OCI-LY7 (cell line): ENCODE measurements at regions not wholly inside any gene's neighbourhood (a gene's known extent, or its start where the extent isn't known, plus 50 kb on each side); places are given as distances from the start of the nearest gene placed in this dataset.

Source experiments
- CTCF ChIP-seq: fragments of 200-600 bp; sonication (generic); conservative IDR thresholded peaks from 2 replicates; pipeline ENCODE4 v1.5.1; 2014; ENCODE audit warnings: mild to moderate bottlenecking, antibody characterized with exemption, low read length, moderate library complexity, mixed read lengths
- EZH2phosphoT487 ChIP-seq: fragments of 200-600 bp; sonication (generic); IDR thresholded peaks from 2 replicates; pipeline ENCODE4 v1.6.1; 2018; ENCODE audit warnings: low read depth, borderline replicate concordance, mild to moderate bottlenecking, mixed run types, antibody characterized with exemption, low read length, moderate library complexity, mixed read lengths

GRCh38 chr13:89053418-89053817 lies 1382.2 kb downstream of the SLITRK5 start:
- TF ChIP-seq CTCF, result no peak
- no peak for TF ChIP-seq EZH2phosphoT487
